Breast epithelium (tissue), 4 donors: ENCODE measurements at regions not wholly inside any gene's neighbourhood (a gene's known extent, or its start where the extent isn't known, plus 50 kb on each side); places are given as distances from the start of the nearest gene placed in this dataset.

Source experiments
- DNase-seq, 2 donors: peaks; one replicate each; pipeline ENCODE4 v3.0.0-alpha.2; 2019; ENCODE audit warnings: low spot score in 2 of 2
- H3K27ac ChIP-seq, 2 donors: fragments of 200-600 bp; sonication (generic) in 1 of 2; one replicate each; pipeline ENCODE4 v1.5.1; 2016 to 2019; ENCODE audit warnings: mild to moderate bottlenecking in 1 of 2
- H3K27me3 ChIP-seq, 2 donors: fragments of 200-600 bp; sonication (generic) in 1 of 2; one replicate each; pipeline versions ENCODE4 v1.5.1 to v1.6.0; 2017 to 2019; ENCODE audit warnings: control low read depth in 1 of 2, mild to moderate bottlenecking in 1 of 2
- H3K36me3 ChIP-seq: fragments of 200-600 bp; one replicate; pipeline ENCODE4 v1.5.1; 2019
- H3K4me1 ChIP-seq, 2 donors: fragments of 200-600 bp; sonication (generic); one replicate each; pipeline ENCODE4 v1.5.1; 2016 to 2019; ENCODE audit warnings: control low read depth in 1 of 2
- H3K4me3 ChIP-seq, 3 donors: fragments of 200-600 bp; sonication (generic); 1 replicate in 2 of 3; 2 replicates in 1 of 3; pipeline ENCODE4 v1.5.1; 2016 to 2019; ENCODE audit warnings: mild to moderate bottlenecking in 3 of 3, moderate library complexity in 2 of 3
- H3K9me3 ChIP-seq, 2 donors: fragments of 200-600 bp; sonication (generic) in 1 of 2; one replicate each; pipeline ENCODE4 v1.5.1; 2016 to 2019; ENCODE audit warnings: control low read depth in 1 of 2
- CTCF ChIP-seq, 3 donors: fragments of 450-650 bp; IDR thresholded peaks; one replicate each; pipeline ENCODE4 v1.5.1; 2016 to 2017; ENCODE audit warnings: antibody characterized with exemption in 3 of 3, mild to moderate bottlenecking in 3 of 3, moderate library complexity in 3 of 3
- POLR2A ChIP-seq: fragments of 450-650 bp; IDR thresholded peaks from one replicate; pipeline ENCODE4 v1.6.1; 2016; ENCODE audit warnings: antibody characterized with exemption, mild to moderate bottlenecking, moderate library complexity
- POLR2AphosphoS5 ChIP-seq, 3 donors: sonication (generic); formaldehyde crosslinking; IDR thresholded peaks; one replicate each; pipeline ENCODE4 v1.6.1; 2017; ENCODE audit warnings: antibody characterized with exemption in 3 of 3
- intact Hi-C: fragments of 100-400 bp; cut with DNase I; formaldehyde crosslinking; loops from one replicate; pipeline ENCODE4 v1.15.1; 2023; ENCODE audit warnings: low total_unique reads

GRCh38 chr15:37165395-37165794, 65.0 kb upstream of the MEIS2 start:
- intact Hi-C loops = loop anchor here (5.0 kb wide), 1 partner anchor 388 kb away; no protein-coding TSS in a partner anchor
- H3K9me3 ChIP-seq = no peaks in the 10 kb centered on the region

GRCh38 chr15:37166402-37166801, 66.1 kb upstream of the MEIS2 start:
- no peak for TF ChIP-seq CTCF (IDR thresholded peaks at IDR 0.05)
- no peak for TF ChIP-seq POLR2AphosphoS5 (IDR thresholded peaks at IDR 0.05)
- TF ChIP-seq POLR2A = no peak
- no peak overlapping the region for H3K27ac ChIP-seq
- H3K4me1 ChIP-seq = no peaks in the 10 kb centered on the region
- intact Hi-C loops = loop anchor here (5.0 kb wide), 1 partner anchor 389 kb away; no protein-coding TSS in a partner anchor
- H3K9me3 ChIP-seq = no peaks in the 10 kb centered on the region
- no peak for DNase-seq
- no peaks in the 10 kb centered on the region for H3K36me3 ChIP-seq
- no peak overlapping the region for H3K4me3 ChIP-seq
- no peaks in the 10 kb centered on the region for H3K27me3 ChIP-seq

More at GRCh38 chr15:37165395-37165794, 65.0 kb upstream of the MEIS2 start:
- no peak for DNase-seq
- TF ChIP-seq POLR2AphosphoS5 (IDR thresholded peaks at IDR 0.05) (no peak), POLR2A (no peak), CTCF (IDR thresholded peaks at IDR 0.05) (no peak)
- Histone ChIP-seq H3K4me1 (no peaks in the 10 kb centered on the region), H3K27ac (no peak overlapping the region), H3K36me3 (no peaks in the 10 kb centered on the region), H3K27me3 (no peaks in the 10 kb centered on the region), H3K4me3 (no peak overlapping the region)

- intact Hi-C loops = no loop called here
- no peak for TF ChIP-seq CTCF (IDR thresholded peaks at IDR 0.05)
- no peak for TF ChIP-seq POLR2A
- TF ChIP-seq POLR2AphosphoS5 (IDR thresholded peaks at IDR 0.05) = no peak
- no peaks in the 10 kb centered on the region for H3K4me1 ChIP-seq
Observed at GRCh38 chr15:37181339-37181738, 81.0 kb upstream of the MEIS2 start.

GRCh38 chr15:37199545-37199944, 99.2 kb upstream of the MEIS2 start:
- no peak for DNase-seq
- no peaks in the 10 kb centered on the region for H3K4me1 ChIP-seq
- no peak overlapping the region for H3K4me3 ChIP-seq
- no peaks in the 10 kb centered on the region for H3K9me3 ChIP-seq
- TF ChIP-seq CTCF (IDR thresholded peaks at IDR 0.05) (no peak), POLR2AphosphoS5 (IDR thresholded peaks at IDR 0.05) (no peak), POLR2A (no peak)
- no peak overlapping the region for H3K27ac ChIP-seq
- intact Hi-C loops = no loop called here
- H3K36me3 ChIP-seq = no peaks in the 10 kb centered on the region
- H3K27me3 ChIP-seq = no peaks in the 10 kb centered on the region

More at GRCh38 chr15:37181339-37181738, 81.0 kb upstream of the MEIS2 start:
- no peak for DNase-seq
- H3K27me3 ChIP-seq = no peaks in the 10 kb centered on the region
- H3K27ac ChIP-seq = no peak overlapping the region
- no peak overlapping the region for H3K4me3 ChIP-seq
- H3K9me3 ChIP-seq = peaks cover 12 to 21% of the 10 kb centered on the region in 2 donors
- no peaks in the 10 kb centered on the region for H3K36me3 ChIP-seq

- DNase-seq = no peak
- TF ChIP-seq POLR2A (no peak), CTCF (IDR thresholded peaks at IDR 0.05) (no peak), POLR2AphosphoS5 (IDR thresholded peaks at IDR 0.05) (no peak)
- Histone ChIP-seq H3K27me3 (no peaks in the 10 kb centered on the region), H3K9me3 (no peaks in the 10 kb centered on the region), H3K36me3 (no peaks in the 10 kb centered on the region), H3K4me3 (no peak overlapping the region), H3K27ac (no peak overlapping the region), H3K4me1 (no peaks in the 10 kb centered on the region)
- intact Hi-C loops = no loop called here
Observed at GRCh38 chr15:37203050-37203449, 102.7 kb upstream of the MEIS2 start.
